ENCODE measurements at regions not wholly inside any gene's neighbourhood (a gene's known extent, or its start where the extent isn't known, plus 50 kb on each side); places are given as distances from the start of the nearest gene placed in this dataset.

GRCh38 chr11:121763526-121763925 is 310.8 kb upstream of the SORL1-AS1 start:
- H3K36me3 ChIP-seq (ENCODE audit: insufficient read depth, low read length) = no peaks in the 10 kb centered on the region
- peaks cover 18% of the 10 kb centered on the region for H3K4me1 ChIP-seq (ENCODE audit: insufficient read depth, low read length, poor library complexity, severe bottlenecking)
- H3K9me3 ChIP-seq (ENCODE audit: low read length) = no peaks in the 10 kb centered on the region
- intact Hi-C loops (cut with micrococcal nuclease; ENCODE audit: unreplicated experiment) = no loop called here
- ChIA-PET POLR2A (interaction anchor here (1.2 to 1.3 kb wide), 2 partner anchors 8 to 20 kb away, joined by 3 read pairs; no protein-coding TSS in a partner anchor), CTCF (ENCODE audit: unreplicated experiment) (no interaction called here)
- peak overlapping the region; percentile 30 for H3K27ac ChIP-seq (ENCODE audit: low read depth, low read length, poor library complexity, severe bottlenecking)
- no TSS peak for BruUV-seq (replicated peaks)
- H3K9me2 ChIP-seq (ENCODE audit: insufficient read depth, low read length) = no peaks in the 10 kb centered on the region
- no peaks in the 10 kb centered on the region for H4K20me1 ChIP-seq (ENCODE audit: insufficient read depth, low read length)
- H2AFZ ChIP-seq (ENCODE audit: low read length) = no peak overlapping the region
- no peak overlapping the region for H3K4me3 ChIP-seq (ENCODE audit: low read depth, low read length, poor library complexity, severe bottlenecking)
- TF ChIP-seq EZH2phosphoT487 (IDR thresholded peaks at IDR 0.05; ENCODE audit: borderline replicate concordance, low read depth, low read length) = no peak
- TF ChIP-seq, protein P1, sequence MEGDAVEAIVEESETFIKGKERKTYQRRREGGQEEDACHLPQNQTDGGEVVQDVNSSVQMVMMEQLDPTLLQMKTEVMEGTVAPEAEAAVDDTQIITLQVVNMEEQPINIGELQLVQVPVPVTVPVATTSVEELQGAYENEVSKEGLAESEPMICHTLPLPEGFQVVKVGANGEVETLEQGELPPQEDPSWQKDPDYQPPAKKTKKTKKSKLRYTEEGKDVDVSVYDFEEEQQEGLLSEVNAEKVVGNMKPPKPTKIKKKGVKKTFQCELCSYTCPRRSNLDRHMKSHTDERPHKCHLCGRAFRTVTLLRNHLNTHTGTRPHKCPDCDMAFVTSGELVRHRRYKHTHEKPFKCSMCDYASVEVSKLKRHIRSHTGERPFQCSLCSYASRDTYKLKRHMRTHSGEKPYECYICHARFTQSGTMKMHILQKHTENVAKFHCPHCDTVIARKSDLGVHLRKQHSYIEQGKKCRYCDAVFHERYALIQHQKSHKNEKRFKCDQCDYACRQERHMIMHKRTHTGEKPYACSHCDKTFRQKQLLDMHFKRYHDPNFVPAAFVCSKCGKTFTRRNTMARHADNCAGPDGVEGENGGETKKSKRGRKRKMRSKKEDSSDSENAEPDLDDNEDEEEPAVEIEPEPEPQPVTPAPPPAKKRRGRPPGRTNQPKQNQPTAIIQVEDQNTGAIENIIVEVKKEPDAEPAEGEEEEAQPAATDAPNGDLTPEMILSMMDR (conservative IDR thresholded peaks at IDR 0.05; ENCODE audit: low read length) = no peak
- H3K4me2 ChIP-seq (ENCODE audit: low read length) = peak overlapping the region; percentile 30
- DNase-seq (ENCODE audit: low spot score) = peak; percentile 59
- no peaks in the 10 kb centered on the region for H3K79me2 ChIP-seq (ENCODE audit: insufficient read depth, low read depth, low read length)

DNA sequence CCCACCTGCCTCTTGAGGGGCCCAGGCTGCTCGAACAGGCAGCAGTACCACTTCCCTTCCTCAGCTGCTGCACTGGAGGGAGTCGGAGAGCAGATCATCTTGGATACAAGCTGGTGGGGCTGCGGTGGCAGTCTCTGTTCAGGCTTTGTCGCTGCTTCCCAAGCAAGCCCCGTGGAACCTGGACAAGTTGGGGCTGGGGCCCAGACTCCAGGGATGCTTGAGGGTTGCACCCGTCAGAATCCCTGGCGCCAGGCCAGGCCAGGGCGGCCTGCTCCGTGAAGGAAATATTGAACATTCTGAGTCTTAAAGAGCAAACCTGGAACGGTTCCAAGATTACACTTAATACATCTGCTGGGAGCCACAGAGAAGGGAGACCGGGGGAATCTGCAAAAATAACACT is 310.1 kb upstream of the SORL1-AS1 start:
- Histone ChIP-seq H3K4me3 (ENCODE audit: low read depth, low read length, poor library complexity, severe bottlenecking) (no peak overlapping the region), H2AFZ (ENCODE audit: low read length) (no peak overlapping the region), H3K9me3 (ENCODE audit: low read length) (no peaks in the 10 kb centered on the region), H3K4me1 (ENCODE audit: insufficient read depth, low read length, poor library complexity, severe bottlenecking) (peaks cover 18% of the 10 kb centered on the region), H3K27ac (ENCODE audit: low read depth, low read length, poor library complexity, severe bottlenecking) (no peak overlapping the region), H3K36me3 (ENCODE audit: insufficient read depth, low read length) (no peaks in the 10 kb centered on the region), H3K79me2 (ENCODE audit: insufficient read depth, low read depth, low read length) (no peaks in the 10 kb centered on the region), H3K4me2 (ENCODE audit: low read length) (peak overlapping the region; percentile 30; the same call in 1 of the 2 replicates), H4K20me1 (ENCODE audit: insufficient read depth, low read length) (no peaks in the 10 kb centered on the region), H3K9me2 (ENCODE audit: insufficient read depth, low read length) (no peaks in the 10 kb centered on the region)
- intact Hi-C loops (cut with micrococcal nuclease; ENCODE audit: unreplicated experiment) = no loop called here
- ChIA-PET POLR2A (no interaction called here), CTCF (ENCODE audit: unreplicated experiment) (no interaction called here)
- BruUV-seq (replicated peaks) = no TSS peak
- TF ChIP-seq, protein P1 (conservative IDR thresholded peaks at IDR 0.05; ENCODE audit: low read length) = no peak
- TF ChIP-seq EZH2phosphoT487 (IDR thresholded peaks at IDR 0.05; ENCODE audit: borderline replicate concordance, low read depth, low read length) = no peak
- peak; percentile 23 for DNase-seq (ENCODE audit: low spot score)

- no peak for DNase-seq (ENCODE audit: low spot score)
- peaks cover 18% of the 10 kb centered on the region for H3K4me1 ChIP-seq (ENCODE audit: insufficient read depth, low read length, poor library complexity, severe bottlenecking)
- H3K36me3 ChIP-seq (ENCODE audit: insufficient read depth, low read length) = no peaks in the 10 kb centered on the region
- TF ChIP-seq, protein P1 (conservative IDR thresholded peaks at IDR 0.05; ENCODE audit: low read length) = no peak
- TF ChIP-seq EZH2phosphoT487 (IDR thresholded peaks at IDR 0.05; ENCODE audit: borderline replicate concordance, low read depth, low read length) = no peak
- H3K79me2 ChIP-seq (ENCODE audit: insufficient read depth, low read depth, low read length) = no peaks in the 10 kb centered on the region
- no peak overlapping the region for H3K4me3 ChIP-seq (ENCODE audit: low read depth, low read length, poor library complexity, severe bottlenecking)
- no peaks in the 10 kb centered on the region for H4K20me1 ChIP-seq (ENCODE audit: insufficient read depth, low read length)
- ChIA-PET POLR2A (interaction anchor here (0.6 kb wide), 2 partner anchors 34 to 99 kb away, joined by 3 to 7 read pairs; no protein-coding TSS in a partner anchor), CTCF (ENCODE audit: unreplicated experiment) (interaction anchor here (0.5 kb wide), 1 partner anchor 270 kb away, joined by 3 read pairs; no protein-coding TSS in a partner anchor)
- no TSS peak for BruUV-seq (replicated peaks)
- no peaks in the 10 kb centered on the region for H3K9me3 ChIP-seq (ENCODE audit: low read length)
- no peak overlapping the region for H3K27ac ChIP-seq (ENCODE audit: low read depth, low read length, poor library complexity, severe bottlenecking)
- no peak overlapping the region for H2AFZ ChIP-seq (ENCODE audit: low read length)
- no peak overlapping the region for H3K4me2 ChIP-seq (ENCODE audit: low read length)
- no peaks in the 10 kb centered on the region for H3K9me2 ChIP-seq (ENCODE audit: insufficient read depth, low read length)
- intact Hi-C loops (cut with micrococcal nuclease; ENCODE audit: unreplicated experiment) = no loop called here
Observed at GRCh38 chr11:121761186-121761585, 308.4 kb upstream of the SORL1-AS1 start.
